Caco-2 (cell line): ENCODE measurements at regions not wholly inside any gene's neighbourhood (a gene's known extent, or its start where the extent isn't known, plus 50 kb on each side); places are given as distances from the start of the nearest gene placed in this dataset.
"Not testable (repeated sequence)": the region's sequence is repeated elsewhere in the genome, so short reads cannot be mapped to it uniquely, and the experiment has no call there.

Source experiments
- BruUV-seq: library from RNA; stranded (reverse); fragments of 400-500 nt; replicated peaks from 2 replicates; lab custom pipeline; 2021; lab: Mats Ljungman, UMichigan
- CTCF ChIA-PET: fragments of 300-600 bp; sonication (Branson Sonifier 250); formaldehyde crosslinking; loops from one replicate; lab custom pipeline; 2022; ENCODE audit warnings: antibody characterized with exemption; lab: Charles Lee
- POLR2A ChIA-PET: fragments of 300-600 bp; sonication (Branson Sonifier 250); formaldehyde crosslinking; loops from one replicate; lab custom pipeline; 2022; ENCODE audit warnings: antibody characterized with exemption; lab: Charles Lee
- DNase-seq, 2 experiments: peaks; one replicate each; pipeline versions ENCODE4 v3.0.0 to v3.0.0-alpha.2; 2020 to 2022
- H3K27me3 ChIP-seq: replicated peaks from 2 replicates; pipeline ENCODE4 v1.6.0; 2011; ENCODE audit warnings: low read length; ENCODE audit not compliant: control insufficient read depth, insufficient read depth
- H3K36me3 ChIP-seq: 2 replicates; pipeline ENCODE4 v1.5.1; 2011; ENCODE audit warnings: low read length; ENCODE audit not compliant: control insufficient read depth, insufficient read depth
- H3K4me1 ChIP-seq: fragments of 250-450 bp; sonication (Bioruptor Pico); 2 replicates; pipeline ENCODE4 v1.5.1; 2020; ENCODE audit warnings: mild to moderate bottlenecking
- H3K4me3 ChIP-seq: 2 replicates; pipeline ENCODE4 v1.5.1; 2011; ENCODE audit warnings: low read depth, mild to moderate bottlenecking, control low read depth, low read length
- H3K9me3 ChIP-seq: fragments of 250-450 bp; sonication (Bioruptor Pico); 2 replicates; pipeline ENCODE4 v1.5.1; 2020; ENCODE audit warnings: mild to moderate bottlenecking, moderate library complexity
- H3K27ac Mint-ChIP-seq: one replicate; pipeline ENCODE4 v1.8.0; 2022; ENCODE audit warnings: mixed read lengths; ENCODE audit not compliant: unreplicated experiment
- H3K27me3 Mint-ChIP-seq: one replicate; pipeline ENCODE4 v1.8.0; 2022; ENCODE audit warnings: mixed read lengths; ENCODE audit not compliant: insufficient read depth, unreplicated experiment
- H3K36me3 Mint-ChIP-seq: one replicate; pipeline ENCODE4 v1.8.0; 2022; ENCODE audit warnings: mild to moderate bottlenecking, mixed read lengths; ENCODE audit not compliant: insufficient read depth, unreplicated experiment
- H3K4me1 Mint-ChIP-seq: one replicate; pipeline ENCODE4 v1.8.0; 2022; ENCODE audit warnings: low read depth, mixed read lengths; ENCODE audit not compliant: unreplicated experiment
- H3K4me3 Mint-ChIP-seq: one replicate; pipeline ENCODE4 v1.8.0; 2022; ENCODE audit warnings: mild to moderate bottlenecking, moderate library complexity, mixed read lengths; ENCODE audit not compliant: unreplicated experiment
- H3K9me3 Mint-ChIP-seq: one replicate; pipeline ENCODE4 v1.8.0; 2022; ENCODE audit warnings: mixed read lengths; ENCODE audit not compliant: unreplicated experiment
- intact Hi-C: fragments of 100-400 bp; cut with micrococcal nuclease; formaldehyde crosslinking; loops from one replicate; pipeline ENCODE4 v1.10.0; 2022; ENCODE audit not compliant: unreplicated experiment
- TF ChIP-seq, protein P1 (sequence below), 2 experiments: fragments of 200-600 bp in 1 of 2; IDR thresholded peaks; 1 replicate in 1 of 2; 2 replicates in 1 of 2; pipeline versions ENCODE4 v1.5.1 to v1.8.0; 2011 to 2022; ENCODE audit warnings: antibody characterized with exemption in 1 of 2, control low read depth in 1 of 2, inconsistent platforms in 1 of 2, low read depth in 1 of 2, low read length in 1 of 2, mild to moderate bottlenecking in 1 of 2, moderate library complexity in 1 of 2; ENCODE audit not compliant: insufficient read depth in 1 of 2, severe bottlenecking in 1 of 2, unreplicated experiment in 1 of 2

DNA sequence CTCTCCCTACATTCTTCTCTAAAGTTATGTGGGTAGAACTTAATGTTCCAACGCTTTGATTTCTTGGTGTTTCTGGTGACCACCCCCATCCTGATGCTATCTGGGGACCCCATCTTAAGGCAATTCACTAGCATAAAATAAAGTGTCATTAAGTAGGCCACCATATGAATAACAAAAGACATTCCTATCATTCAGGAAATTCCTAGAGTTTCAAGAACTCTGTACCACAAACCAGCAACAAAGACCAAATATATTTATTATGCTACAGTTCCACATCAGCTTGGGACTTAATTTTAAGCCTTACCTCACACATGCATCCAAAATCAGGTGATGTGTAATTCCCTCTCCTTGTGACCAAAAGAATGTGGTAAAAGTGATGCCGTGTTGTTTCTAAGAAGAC, 254.6 kb upstream of the LRRC4C start:
- H3K9me3 Mint-ChIP-seq = peaks cover 10% of the 10 kb centered on the region
- DNase-seq = no peak
- Histone ChIP-seq H3K27me3 (no peaks in the 10 kb centered on the region), H3K36me3 (no peaks in the 10 kb centered on the region), H3K9me3 (no peaks in the 10 kb centered on the region), H3K4me1 (no peaks in the 10 kb centered on the region), H3K4me3 (no peak overlapping the region)
- H3K36me3 Mint-ChIP-seq = no peaks in the 10 kb centered on the region
- ChIA-PET CTCF (no interaction called here), POLR2A (no interaction called here)
- intact Hi-C loops = no loop called here
- no peaks in the 10 kb centered on the region for H3K4me1 Mint-ChIP-seq
- no peaks in the 10 kb centered on the region for H3K27me3 Mint-ChIP-seq
- no peak overlapping the region for H3K27ac Mint-ChIP-seq
- no peak overlapping the region for H3K4me3 Mint-ChIP-seq
- BruUV-seq = no TSS peak
- TF ChIP-seq, protein P1, sequence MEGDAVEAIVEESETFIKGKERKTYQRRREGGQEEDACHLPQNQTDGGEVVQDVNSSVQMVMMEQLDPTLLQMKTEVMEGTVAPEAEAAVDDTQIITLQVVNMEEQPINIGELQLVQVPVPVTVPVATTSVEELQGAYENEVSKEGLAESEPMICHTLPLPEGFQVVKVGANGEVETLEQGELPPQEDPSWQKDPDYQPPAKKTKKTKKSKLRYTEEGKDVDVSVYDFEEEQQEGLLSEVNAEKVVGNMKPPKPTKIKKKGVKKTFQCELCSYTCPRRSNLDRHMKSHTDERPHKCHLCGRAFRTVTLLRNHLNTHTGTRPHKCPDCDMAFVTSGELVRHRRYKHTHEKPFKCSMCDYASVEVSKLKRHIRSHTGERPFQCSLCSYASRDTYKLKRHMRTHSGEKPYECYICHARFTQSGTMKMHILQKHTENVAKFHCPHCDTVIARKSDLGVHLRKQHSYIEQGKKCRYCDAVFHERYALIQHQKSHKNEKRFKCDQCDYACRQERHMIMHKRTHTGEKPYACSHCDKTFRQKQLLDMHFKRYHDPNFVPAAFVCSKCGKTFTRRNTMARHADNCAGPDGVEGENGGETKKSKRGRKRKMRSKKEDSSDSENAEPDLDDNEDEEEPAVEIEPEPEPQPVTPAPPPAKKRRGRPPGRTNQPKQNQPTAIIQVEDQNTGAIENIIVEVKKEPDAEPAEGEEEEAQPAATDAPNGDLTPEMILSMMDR (IDR thresholded peaks at IDR 0.05; ENCODE audit: insufficient read depth in 1 of 2, low read depth in 1 of 2, low read length in 1 of 2, severe bottlenecking in 1 of 2, unreplicated experiment in 1 of 2) = no peak

DNA sequence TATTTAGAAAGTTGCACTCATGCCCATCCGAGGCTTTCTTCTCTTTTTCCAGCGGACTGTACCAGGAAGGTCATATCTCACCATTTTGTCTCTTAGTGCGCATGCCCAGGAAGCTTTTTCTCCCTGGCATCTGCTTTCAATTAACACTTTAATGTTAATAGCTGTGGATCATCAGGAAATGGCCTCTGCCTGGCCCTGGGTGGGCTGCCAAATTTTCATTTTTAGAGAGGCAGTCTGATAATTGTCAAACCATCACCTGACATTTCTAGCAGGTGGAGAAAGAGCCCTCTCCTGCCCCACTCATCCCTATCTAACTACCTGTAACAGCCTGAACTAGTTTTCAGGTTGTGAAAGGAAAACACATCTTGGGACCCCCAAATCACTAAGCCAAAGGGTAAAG, 257.4 kb upstream of the LRRC4C start:
- TF ChIP-seq, protein P1 (IDR thresholded peaks at IDR 0.05; ENCODE audit: insufficient read depth in 1 of 2, low read depth in 1 of 2, low read length in 1 of 2, severe bottlenecking in 1 of 2, unreplicated experiment in 1 of 2) = no peak
- no peaks in the 10 kb centered on the region for H3K27me3 ChIP-seq
- H3K36me3 Mint-ChIP-seq = no peaks in the 10 kb centered on the region
- no peaks in the 10 kb centered on the region for H3K4me1 ChIP-seq
- no peaks in the 10 kb centered on the region for H3K36me3 ChIP-seq
- H3K9me3 ChIP-seq = no peaks in the 10 kb centered on the region
- H3K4me3 Mint-ChIP-seq = no peak overlapping the region
- DNase-seq = no peak
- H3K27ac Mint-ChIP-seq = no peak overlapping the region
- no peaks in the 10 kb centered on the region for H3K4me1 Mint-ChIP-seq
- no TSS peak for BruUV-seq
- no peak overlapping the region for H3K4me3 ChIP-seq
- ChIA-PET CTCF (no interaction called here), POLR2A (no interaction called here)
- intact Hi-C loops = no loop called here
- no peaks in the 10 kb centered on the region for H3K27me3 Mint-ChIP-seq
- H3K9me3 Mint-ChIP-seq = peaks cover 10% of the 10 kb centered on the region

DNA sequence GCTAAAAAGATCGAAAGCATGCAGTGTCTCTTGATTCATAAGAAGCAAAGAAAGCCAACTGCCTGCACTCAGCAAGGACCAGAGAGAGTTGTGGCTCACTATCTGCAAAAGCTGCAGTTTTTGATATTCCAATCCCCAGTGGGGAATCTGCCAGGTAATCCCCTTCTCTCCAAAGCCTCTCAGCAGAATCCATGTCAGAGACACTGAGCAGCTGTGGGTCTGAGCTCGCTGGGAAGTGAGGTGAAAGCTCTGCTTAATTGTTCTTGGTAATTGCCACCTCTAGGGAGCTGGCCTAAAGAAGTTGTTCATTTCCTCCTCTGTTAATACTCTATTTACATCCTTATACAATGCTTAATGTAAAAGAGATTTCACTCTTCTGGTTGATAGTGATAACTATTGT, 261.3 kb upstream of the LRRC4C start:
- H3K4me1 Mint-ChIP-seq = no peaks in the 10 kb centered on the region
- H3K36me3 Mint-ChIP-seq = no peaks in the 10 kb centered on the region
- no peaks in the 10 kb centered on the region for H3K4me1 ChIP-seq
- H3K27me3 Mint-ChIP-seq = no peaks in the 10 kb centered on the region
- DNase-seq = no peak
- intact Hi-C loops = no loop called here
- H3K27me3 ChIP-seq = no peaks in the 10 kb centered on the region
- no peak overlapping the region for H3K27ac Mint-ChIP-seq
- ChIA-PET CTCF (no interaction called here), POLR2A (no interaction called here)
- TF ChIP-seq, protein P1 (IDR thresholded peaks at IDR 0.05; ENCODE audit: insufficient read depth in 1 of 2, low read depth in 1 of 2, low read length in 1 of 2, severe bottlenecking in 1 of 2, unreplicated experiment in 1 of 2) = no peak
- BruUV-seq = no TSS peak
- H3K4me3 Mint-ChIP-seq = no peak overlapping the region
- H3K36me3 ChIP-seq = no peaks in the 10 kb centered on the region
- no peaks in the 10 kb centered on the region for H3K9me3 ChIP-seq
- no peak overlapping the region for H3K4me3 ChIP-seq
- peaks cover 15% of the 10 kb centered on the region for H3K9me3 Mint-ChIP-seq

DNA sequence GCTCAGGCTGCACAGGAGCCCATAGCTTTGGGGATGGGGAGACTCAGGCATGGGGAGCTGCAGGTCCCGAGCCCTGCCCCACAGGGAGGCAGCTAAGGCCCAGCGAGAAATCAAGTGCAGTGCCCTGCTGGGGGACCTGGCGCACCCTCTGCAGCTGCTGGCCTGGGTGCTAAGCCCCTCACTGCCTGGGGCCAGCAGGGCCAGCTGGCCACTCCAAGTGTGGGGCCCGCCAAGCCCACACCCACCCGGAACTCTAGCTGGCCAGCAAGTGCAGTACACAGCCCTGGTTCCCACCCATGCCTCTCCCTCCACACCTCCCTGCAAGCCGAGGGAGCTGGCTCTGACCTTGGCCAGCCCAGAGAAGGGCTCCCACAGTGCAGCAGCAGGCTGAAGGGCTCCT, 268.7 kb upstream of the LRRC4C start:
- POLR2A ChIA-PET, H3K27me3 ChIP-seq, BruUV-seq, H3K4me3 Mint-ChIP-seq, CTCF ChIA-PET, H3K27me3 Mint-ChIP-seq, H3K4me1 ChIP-seq, H3K36me3 Mint-ChIP-seq, intact Hi-C loops, H3K27ac Mint-ChIP-seq, H3K36me3 ChIP-seq, DNase-seq, H3K4me3 ChIP-seq, H3K9me3 ChIP-seq, H3K4me1 Mint-ChIP-seq: not testable (repeated sequence)
- H3K9me3 Mint-ChIP-seq = peaks cover 26% of the 10 kb centered on the region
